ENCODE measurements at regions not wholly inside any gene's neighbourhood (a gene's known extent, or its start where the extent isn't known, plus 50 kb on each side); places are given as distances from the start of the nearest gene placed in this dataset.

GRCh38 chr2:53379547-53379946, 388.1 kb upstream of the CHAC2 start:
- Histone ChIP-seq H3K27ac (no peak overlapping the region), H3K4me3 (no peak overlapping the region), H3K36me3 (no peaks in the 10 kb centered on the region), H3K27me3 (no peaks in the 10 kb centered on the region), H3K4me1 (peaks cover 0 to 15% (median 5%) of the 10 kb centered on the region in 9 donors), H3K9me3 (peaks cover 0 to 10% (median 0%) of the 10 kb centered on the region in 11 donors)
- DNase-seq (no peak), ATAC-seq (no peak)
- no peak for TF ChIP-seq CTCF (IDR thresholded peaks at IDR 0.05)
- intact Hi-C loops (cut with DNase I) = no loop called here

GRCh38 chr2:53378791-53379190, 388.8 kb upstream of the CHAC2 start:
- H3K9me3 ChIP-seq = peaks cover 0 to 10% (median 0%) of the 10 kb centered on the region in 11 donors
- no peak overlapping the region for H3K4me3 ChIP-seq
- H3K27ac ChIP-seq = no peak overlapping the region
- DNase-seq (no peak), ATAC-seq (no peak)
- TF ChIP-seq CTCF (IDR thresholded peaks at IDR 0.05) = no peak
- no peaks in the 10 kb centered on the region for H3K36me3 ChIP-seq
- 64 to 79% methylated on average over 1 of the region's 1 CpG for whole genome bisulfite sequencing, 2 donors
- intact Hi-C loops (cut with DNase I) = no loop called here
- H3K27me3 ChIP-seq = no peaks in the 10 kb centered on the region
- peaks cover 0 to 15% (median 5%) of the 10 kb centered on the region in 9 donors for H3K4me1 ChIP-seq

- no peak overlapping the region for H3K4me3 ChIP-seq
- no peaks in the 10 kb centered on the region for H3K36me3 ChIP-seq
- no peak for ATAC-seq
- TF ChIP-seq CTCF (IDR thresholded peaks at IDR 0.05) = no peak
- no peaks in the 10 kb centered on the region for H3K4me1 ChIP-seq
- DNase-seq = no peak
- intact Hi-C loops (cut with DNase I) = no loop called here
- peaks cover 0 to 10% (median 0%) of the 10 kb centered on the region in 11 donors for H3K9me3 ChIP-seq
- H3K27me3 ChIP-seq = no peaks in the 10 kb centered on the region
- 84 to 93% methylated on average over 1 of the region's 1 CpG for WGBS, 2 donors
- H3K27ac ChIP-seq = no peak overlapping the region
These were observed 394.5 kb upstream of the CHAC2 start for GRCh38 chr2:53373126-53373525.

GRCh38 chr2:53366543-53366942, 401.1 kb upstream of the CHAC2 start:
- Histone ChIP-seq H3K27me3 (no peaks in the 10 kb centered on the region), H3K9me3 (peaks cover 0 to 16% (median 0%) of the 10 kb centered on the region in 11 donors), H3K27ac (no peak overlapping the region), H3K36me3 (no peaks in the 10 kb centered on the region), H3K4me1 (no peaks in the 10 kb centered on the region), H3K4me3 (no peak overlapping the region)
- no peak for DNase-seq
- no peak for ATAC-seq
- intact Hi-C loops (cut with DNase I) = no loop called here
- no peak for TF ChIP-seq CTCF (IDR thresholded peaks at IDR 0.05)
- WGBS, 2 donors = 92 to 94% methylated on average over 3 of the region's 3 CpGs
